ENCODE measurements at regions not wholly inside any gene's neighbourhood (a gene's known extent, or its start where the extent isn't known, plus 50 kb on each side); places are given as distances from the start of the nearest gene placed in this dataset.

DNA sequence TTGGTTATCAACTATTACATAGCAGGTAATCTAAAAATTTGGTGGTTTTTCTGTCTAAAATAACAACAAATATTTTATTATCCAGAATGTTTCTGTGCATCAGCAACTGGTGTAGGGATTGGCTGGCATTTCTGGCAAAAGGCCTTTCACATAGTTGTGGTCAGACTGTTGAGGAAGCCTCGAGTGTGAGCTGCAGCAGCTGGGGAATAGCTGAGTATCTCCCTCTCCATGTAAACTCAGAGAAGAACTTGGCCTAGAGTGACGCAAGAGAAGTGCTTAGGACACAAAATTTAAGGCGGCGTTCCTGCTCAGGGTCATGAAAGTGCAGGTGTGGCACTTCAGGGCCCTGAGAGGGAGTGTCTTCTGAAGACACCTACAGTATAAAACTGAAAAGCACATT is 558.9 kb downstream of the SPOCK3 start:
- TF ChIP-seq, protein P1, sequence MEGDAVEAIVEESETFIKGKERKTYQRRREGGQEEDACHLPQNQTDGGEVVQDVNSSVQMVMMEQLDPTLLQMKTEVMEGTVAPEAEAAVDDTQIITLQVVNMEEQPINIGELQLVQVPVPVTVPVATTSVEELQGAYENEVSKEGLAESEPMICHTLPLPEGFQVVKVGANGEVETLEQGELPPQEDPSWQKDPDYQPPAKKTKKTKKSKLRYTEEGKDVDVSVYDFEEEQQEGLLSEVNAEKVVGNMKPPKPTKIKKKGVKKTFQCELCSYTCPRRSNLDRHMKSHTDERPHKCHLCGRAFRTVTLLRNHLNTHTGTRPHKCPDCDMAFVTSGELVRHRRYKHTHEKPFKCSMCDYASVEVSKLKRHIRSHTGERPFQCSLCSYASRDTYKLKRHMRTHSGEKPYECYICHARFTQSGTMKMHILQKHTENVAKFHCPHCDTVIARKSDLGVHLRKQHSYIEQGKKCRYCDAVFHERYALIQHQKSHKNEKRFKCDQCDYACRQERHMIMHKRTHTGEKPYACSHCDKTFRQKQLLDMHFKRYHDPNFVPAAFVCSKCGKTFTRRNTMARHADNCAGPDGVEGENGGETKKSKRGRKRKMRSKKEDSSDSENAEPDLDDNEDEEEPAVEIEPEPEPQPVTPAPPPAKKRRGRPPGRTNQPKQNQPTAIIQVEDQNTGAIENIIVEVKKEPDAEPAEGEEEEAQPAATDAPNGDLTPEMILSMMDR (IDR thresholded peaks at IDR 0.05): no peak
- TF ChIP-seq POLR2A (IDR thresholded peaks at IDR 0.05): no peak

Data from testis (tissue), 2 donors.